SK-N-MC (cell line): ENCODE measurements at regions not wholly inside any gene's neighbourhood (a gene's known extent, or its start where the extent isn't known, plus 50 kb on each side); places are given as distances from the start of the nearest gene placed in this dataset.

Experiments
- EZH2 ChIP-seq: fragments of 200-600 bp; sonication (generic); IDR thresholded peaks from one replicate; pipeline ENCODE4 v1.6.1; 2017; ENCODE audit warnings: antibody characterized with exemption
- FOXP2 ChIP-seq: optimal IDR thresholded peaks from 2 replicates; pipeline ENCODE3; 2011; ENCODE audit warnings: mild to moderate bottlenecking, moderate library complexity; ENCODE audit not compliant: insufficient read depth; ENCODE audit errors: extremely low read length, control extremely low read depth
- POLR2AphosphoS5 ChIP-seq: IDR thresholded peaks from 2 replicates; pipeline ENCODE4 v1.6.1; 2012; ENCODE audit warnings: mild to moderate bottlenecking, low read depth, low read length, borderline replicate concordance

DNA sequence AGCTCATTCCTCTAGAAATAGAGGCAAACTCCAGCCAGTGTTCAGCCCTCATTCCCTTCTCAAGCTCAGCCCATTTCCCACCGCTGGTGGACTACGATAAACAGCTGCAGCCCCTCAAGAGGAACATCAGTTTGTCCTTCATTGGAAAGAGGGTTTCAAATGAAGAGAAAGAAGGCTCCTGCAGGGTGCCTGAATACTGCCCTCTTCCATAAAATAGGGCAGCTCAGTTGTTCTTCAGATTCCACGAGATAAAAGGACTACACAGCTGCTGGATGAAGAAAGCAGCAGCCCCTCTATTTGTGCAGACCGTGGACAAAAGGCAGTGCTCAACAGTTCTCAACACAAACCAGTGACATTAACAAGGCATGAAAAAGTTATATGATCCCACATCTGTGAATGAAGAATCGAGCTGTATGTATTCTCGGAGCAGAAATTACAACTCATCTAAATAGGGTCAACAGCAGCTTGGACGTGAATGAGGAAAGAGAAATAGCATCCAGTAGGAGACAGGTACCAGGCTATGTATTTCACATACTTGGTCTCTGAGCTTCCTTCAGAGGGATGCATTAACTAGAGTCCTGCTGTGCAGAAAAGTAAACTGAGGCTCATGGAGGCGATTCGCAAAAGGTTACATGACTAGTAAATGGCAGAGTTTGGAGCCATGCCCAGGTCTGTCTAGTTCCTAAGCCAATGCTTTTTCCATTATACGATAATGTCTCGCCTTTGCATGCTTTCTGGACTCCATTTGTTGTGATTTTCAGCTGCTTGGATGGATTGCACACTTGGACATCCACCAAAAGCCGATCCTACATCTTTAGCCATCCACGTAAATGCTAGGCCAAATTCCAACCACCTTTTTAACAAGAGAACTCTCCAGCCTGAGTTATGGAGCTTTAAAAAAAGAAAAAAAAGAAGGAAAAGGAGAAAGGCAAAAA lies 301.2 kb upstream of the PPARGC1A start:
- TF ChIP-seq EZH2 (no peak), POLR2AphosphoS5 (no peak), FOXP2 (no peak)
